Fibroblast of lung (primary cell): ENCODE measurements at regions not wholly inside any gene's neighbourhood (a gene's known extent, or its start where the extent isn't known, plus 50 kb on each side); places are given as distances from the start of the nearest gene placed in this dataset.

Experiments used
- CTCF ChIP-seq, 2 donors: IDR thresholded peaks in 1 of 2; conservative IDR thresholded peaks in 1 of 2; 1 replicate in 1 of 2; 2 replicates in 1 of 2; pipeline ENCODE4 v1.5.1; 2011 to 2012; ENCODE audit warnings: low read length in 2 of 2, control low read depth in 1 of 2, inconsistent platforms in 1 of 2, low read depth in 1 of 2, mild to moderate bottlenecking in 1 of 2
- EZH2 ChIP-seq: IDR thresholded peaks from 2 replicates; pipeline ENCODE4 v1.5.1; 2012; ENCODE audit warnings: low read length, control low read depth, mild to moderate bottlenecking; ENCODE audit errors: missing control alignments

DNA sequence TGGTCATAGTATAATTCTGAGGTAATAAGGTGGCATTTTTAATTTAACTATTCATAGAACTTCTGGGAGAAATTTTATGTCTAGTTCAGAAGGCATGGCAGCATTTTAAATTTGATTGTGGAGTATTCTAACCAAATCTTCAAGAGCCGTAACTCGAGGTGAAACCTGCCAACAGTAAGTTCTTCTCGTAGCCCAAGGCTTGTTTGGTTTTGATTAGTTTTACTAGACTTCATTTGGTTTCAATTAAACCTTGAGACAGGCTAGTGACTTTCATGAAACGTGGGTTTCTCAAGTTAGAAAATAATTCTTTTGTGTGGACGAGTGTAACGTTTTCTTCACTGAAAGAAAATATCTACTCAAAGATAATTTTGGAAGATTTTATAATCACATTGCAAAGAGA is 395.5 kb downstream of the USP25 start:
- TF ChIP-seq CTCF (conservative IDR thresholded peaks at IDR 0.05 in 1 of 2, IDR thresholded peaks at IDR 0.05 in 1 of 2; ENCODE audit: low read depth in 1 of 2, low read length in 2 of 2) (no peak), EZH2 (no peak)
